Suprapubic skin (tissue), 4 donors: ENCODE measurements at regions not wholly inside any gene's neighbourhood (a gene's known extent, or its start where the extent isn't known, plus 50 kb on each side); places are given as distances from the start of the nearest gene placed in this dataset.

Experiments used
- EP300 ChIP-seq: sonication (generic); formaldehyde crosslinking; IDR thresholded peaks from one replicate; pipeline ENCODE4 v1.6.1; 2017; ENCODE audit warnings: antibody characterized with exemption
- POLR2AphosphoS5 ChIP-seq, 3 donors: sonication (generic); formaldehyde crosslinking; IDR thresholded peaks; one replicate each; pipeline ENCODE4 v1.6.1; 2017; ENCODE audit warnings: antibody characterized with exemption in 3 of 3
- TF ChIP-seq, protein P1 (sequence below), 2 donors: fragments of 200-600 bp in 1 of 2; fragments of 450-650 bp in 1 of 2; sonication (generic) in 1 of 2; IDR thresholded peaks; one replicate each; pipeline ENCODE4 v1.5.1; 2016 to 2019; ENCODE audit warnings: antibody characterized with exemption in 2 of 2, mild to moderate bottlenecking in 1 of 2, moderate library complexity in 1 of 2

DNA sequence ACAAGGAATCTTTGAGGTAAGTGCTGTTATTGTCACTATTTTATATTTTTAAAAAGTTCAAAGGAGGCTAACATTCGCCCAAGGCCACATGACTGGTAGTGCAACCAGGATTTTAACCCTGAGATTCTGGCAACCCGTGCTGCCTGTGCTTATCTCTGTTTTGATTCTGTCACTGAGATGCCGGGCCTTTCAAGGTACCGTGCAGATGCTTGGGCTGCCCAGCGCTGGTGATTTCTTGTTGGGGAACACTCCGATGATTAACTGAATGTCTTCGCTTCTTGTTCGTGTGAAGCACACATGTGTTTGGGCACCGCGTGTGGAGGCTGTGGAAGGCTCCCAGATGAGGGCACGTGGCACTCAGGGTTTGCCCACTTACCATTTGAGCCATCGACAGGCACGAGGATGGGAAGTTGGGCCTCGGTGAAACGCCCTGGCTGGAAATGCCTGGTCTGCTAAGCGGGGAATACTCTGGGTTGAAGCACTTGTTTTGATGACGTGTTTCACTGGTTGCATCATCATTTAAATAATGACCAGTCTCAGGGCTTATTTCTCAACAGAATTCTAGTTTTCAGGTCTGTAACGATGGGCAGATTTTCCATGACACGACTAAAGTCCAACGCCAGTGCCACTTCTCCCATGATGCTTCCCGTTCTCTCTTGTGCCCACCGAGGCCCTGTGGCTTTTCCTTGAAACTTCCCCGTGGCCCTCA is 392.7 kb downstream of the FGF9 start:
- TF ChIP-seq EP300 (no peak), POLR2AphosphoS5 (IDR thresholded peaks at IDR 0.05) (no peak)
- TF ChIP-seq, protein P1, sequence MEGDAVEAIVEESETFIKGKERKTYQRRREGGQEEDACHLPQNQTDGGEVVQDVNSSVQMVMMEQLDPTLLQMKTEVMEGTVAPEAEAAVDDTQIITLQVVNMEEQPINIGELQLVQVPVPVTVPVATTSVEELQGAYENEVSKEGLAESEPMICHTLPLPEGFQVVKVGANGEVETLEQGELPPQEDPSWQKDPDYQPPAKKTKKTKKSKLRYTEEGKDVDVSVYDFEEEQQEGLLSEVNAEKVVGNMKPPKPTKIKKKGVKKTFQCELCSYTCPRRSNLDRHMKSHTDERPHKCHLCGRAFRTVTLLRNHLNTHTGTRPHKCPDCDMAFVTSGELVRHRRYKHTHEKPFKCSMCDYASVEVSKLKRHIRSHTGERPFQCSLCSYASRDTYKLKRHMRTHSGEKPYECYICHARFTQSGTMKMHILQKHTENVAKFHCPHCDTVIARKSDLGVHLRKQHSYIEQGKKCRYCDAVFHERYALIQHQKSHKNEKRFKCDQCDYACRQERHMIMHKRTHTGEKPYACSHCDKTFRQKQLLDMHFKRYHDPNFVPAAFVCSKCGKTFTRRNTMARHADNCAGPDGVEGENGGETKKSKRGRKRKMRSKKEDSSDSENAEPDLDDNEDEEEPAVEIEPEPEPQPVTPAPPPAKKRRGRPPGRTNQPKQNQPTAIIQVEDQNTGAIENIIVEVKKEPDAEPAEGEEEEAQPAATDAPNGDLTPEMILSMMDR (IDR thresholded peaks at IDR 0.05) = no peak
